Kidney epithelial cell (primary cell): ENCODE measurements at regions not wholly inside any gene's neighbourhood (a gene's known extent, or its start where the extent isn't known, plus 50 kb on each side); places are given as distances from the start of the nearest gene placed in this dataset.

ENCODE experiments used
- DNase-seq: peaks from one replicate; pipeline ENCODE4 v3.0.0-alpha.2; 2010; ENCODE audit warnings: low read depth
- H3K27me3 ChIP-seq: 2 replicates; pipeline ENCODE4 v1.6.0; 2011; ENCODE audit warnings: low read length; ENCODE audit not compliant: control insufficient read depth, insufficient read depth
- H3K36me3 ChIP-seq: 2 replicates; pipeline ENCODE4 v1.5.1; 2011; ENCODE audit warnings: low read length; ENCODE audit not compliant: control insufficient read depth, insufficient read depth
- H3K4me3 ChIP-seq: 2 replicates; pipeline ENCODE4 v1.5.1; 2011; ENCODE audit warnings: low read depth, mild to moderate bottlenecking, control low read depth, low read length
- TF ChIP-seq, protein P1 (sequence below): IDR thresholded peaks from 2 replicates; pipeline ENCODE4 v1.5.1; 2011; ENCODE audit warnings: mild to moderate bottlenecking, moderate library complexity, low read length, control low read depth, inconsistent platforms; ENCODE audit not compliant: insufficient read depth, poor library complexity, severe bottlenecking

DNA sequence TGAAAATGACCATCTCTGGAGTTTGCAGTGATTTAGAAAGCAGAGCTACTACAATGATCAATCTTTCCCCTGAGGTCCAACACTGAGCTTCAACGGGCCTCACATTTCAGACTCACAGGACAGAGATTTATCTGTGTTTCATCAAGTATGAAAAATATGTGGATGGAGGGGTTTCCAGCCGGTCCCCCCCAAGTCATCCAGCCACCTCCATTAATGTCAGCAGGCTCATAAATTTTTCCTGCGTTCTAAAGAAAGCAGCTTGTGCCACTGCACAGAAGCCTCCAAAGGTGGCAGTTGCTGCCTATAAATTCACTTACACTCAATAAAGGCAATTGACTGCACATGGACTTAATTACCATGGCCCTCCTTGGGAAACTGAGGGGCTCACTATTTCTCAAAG, 117.4 kb upstream of the ACKR3 start:
- no peak overlapping the region for H3K4me3 ChIP-seq
- DNase-seq: no peak
- TF ChIP-seq, protein P1, sequence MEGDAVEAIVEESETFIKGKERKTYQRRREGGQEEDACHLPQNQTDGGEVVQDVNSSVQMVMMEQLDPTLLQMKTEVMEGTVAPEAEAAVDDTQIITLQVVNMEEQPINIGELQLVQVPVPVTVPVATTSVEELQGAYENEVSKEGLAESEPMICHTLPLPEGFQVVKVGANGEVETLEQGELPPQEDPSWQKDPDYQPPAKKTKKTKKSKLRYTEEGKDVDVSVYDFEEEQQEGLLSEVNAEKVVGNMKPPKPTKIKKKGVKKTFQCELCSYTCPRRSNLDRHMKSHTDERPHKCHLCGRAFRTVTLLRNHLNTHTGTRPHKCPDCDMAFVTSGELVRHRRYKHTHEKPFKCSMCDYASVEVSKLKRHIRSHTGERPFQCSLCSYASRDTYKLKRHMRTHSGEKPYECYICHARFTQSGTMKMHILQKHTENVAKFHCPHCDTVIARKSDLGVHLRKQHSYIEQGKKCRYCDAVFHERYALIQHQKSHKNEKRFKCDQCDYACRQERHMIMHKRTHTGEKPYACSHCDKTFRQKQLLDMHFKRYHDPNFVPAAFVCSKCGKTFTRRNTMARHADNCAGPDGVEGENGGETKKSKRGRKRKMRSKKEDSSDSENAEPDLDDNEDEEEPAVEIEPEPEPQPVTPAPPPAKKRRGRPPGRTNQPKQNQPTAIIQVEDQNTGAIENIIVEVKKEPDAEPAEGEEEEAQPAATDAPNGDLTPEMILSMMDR: no peak
- no peaks in the 10 kb centered on the region for H3K27me3 ChIP-seq
- no peaks in the 10 kb centered on the region for H3K36me3 ChIP-seq

DNA sequence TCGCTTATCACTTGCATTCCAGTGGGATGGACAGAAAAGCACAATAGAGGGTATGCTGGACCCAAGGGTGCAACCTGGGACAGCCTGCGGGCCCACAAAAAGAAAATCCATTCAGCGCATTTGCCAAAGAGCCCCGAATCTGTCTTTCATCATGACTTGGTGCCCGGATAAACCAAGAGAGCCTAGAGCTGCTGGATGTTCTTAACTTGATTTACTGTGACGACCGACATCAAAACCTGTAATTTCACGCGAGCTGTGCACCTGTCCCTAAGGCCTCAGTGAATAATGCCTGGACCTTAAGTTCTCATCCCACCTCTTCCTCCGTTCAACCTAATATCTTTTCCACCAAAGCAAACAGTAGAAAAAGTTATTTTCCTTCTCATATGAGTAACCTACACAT, 115.5 kb upstream of the ACKR3 start:
- H3K4me3 ChIP-seq: no peak overlapping the region
- TF ChIP-seq, protein P1: no peak
- H3K27me3 ChIP-seq: no peaks in the 10 kb centered on the region
- no peaks in the 10 kb centered on the region for H3K36me3 ChIP-seq
- no peak for DNase-seq

DNA sequence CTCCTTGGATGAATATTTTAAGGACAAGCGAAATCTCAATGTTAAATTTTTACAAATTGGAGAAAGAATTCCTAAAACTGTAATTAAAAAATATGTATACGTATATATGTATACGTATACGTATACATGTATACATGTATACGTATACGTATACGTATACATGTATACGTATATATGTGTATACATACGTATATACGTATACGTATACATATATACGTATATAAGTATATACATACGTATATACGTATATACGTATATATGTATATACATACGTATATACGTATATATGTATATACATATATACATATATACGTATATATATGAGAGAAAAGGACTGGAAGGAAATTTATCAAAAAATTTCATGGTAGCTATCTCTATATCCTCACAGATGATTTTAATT, 110.2 kb upstream of the ACKR3 start:
- H3K27me3 ChIP-seq: no peaks in the 10 kb centered on the region
- no peak for DNase-seq
- no peaks in the 10 kb centered on the region for H3K36me3 ChIP-seq
- H3K4me3 ChIP-seq: no peak overlapping the region
- TF ChIP-seq, protein P1: no peak

DNA sequence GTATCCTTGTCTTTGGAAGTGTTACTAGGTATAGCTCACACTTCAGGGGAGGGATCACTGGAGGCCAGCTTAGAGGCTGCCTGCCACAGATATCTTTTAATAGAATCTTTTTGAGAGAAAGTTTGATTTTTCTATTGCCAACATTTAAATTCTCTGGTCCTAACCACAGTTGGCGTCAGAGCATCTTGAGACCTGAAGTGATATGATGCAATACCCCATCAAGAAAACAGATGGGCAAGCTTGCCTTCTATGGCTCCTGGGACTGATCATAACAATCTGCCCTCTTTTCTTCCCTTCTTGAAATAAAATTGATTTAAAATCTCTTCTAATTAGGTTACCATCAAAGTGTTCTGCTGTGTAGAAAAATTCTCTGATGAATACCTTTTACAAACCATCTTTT, 105.5 kb upstream of the ACKR3 start:
- Histone ChIP-seq H3K27me3 (no peaks in the 10 kb centered on the region), H3K4me3 (no peak overlapping the region), H3K36me3 (no peaks in the 10 kb centered on the region)
- TF ChIP-seq, protein P1: no peak
- DNase-seq: no peak

DNA sequence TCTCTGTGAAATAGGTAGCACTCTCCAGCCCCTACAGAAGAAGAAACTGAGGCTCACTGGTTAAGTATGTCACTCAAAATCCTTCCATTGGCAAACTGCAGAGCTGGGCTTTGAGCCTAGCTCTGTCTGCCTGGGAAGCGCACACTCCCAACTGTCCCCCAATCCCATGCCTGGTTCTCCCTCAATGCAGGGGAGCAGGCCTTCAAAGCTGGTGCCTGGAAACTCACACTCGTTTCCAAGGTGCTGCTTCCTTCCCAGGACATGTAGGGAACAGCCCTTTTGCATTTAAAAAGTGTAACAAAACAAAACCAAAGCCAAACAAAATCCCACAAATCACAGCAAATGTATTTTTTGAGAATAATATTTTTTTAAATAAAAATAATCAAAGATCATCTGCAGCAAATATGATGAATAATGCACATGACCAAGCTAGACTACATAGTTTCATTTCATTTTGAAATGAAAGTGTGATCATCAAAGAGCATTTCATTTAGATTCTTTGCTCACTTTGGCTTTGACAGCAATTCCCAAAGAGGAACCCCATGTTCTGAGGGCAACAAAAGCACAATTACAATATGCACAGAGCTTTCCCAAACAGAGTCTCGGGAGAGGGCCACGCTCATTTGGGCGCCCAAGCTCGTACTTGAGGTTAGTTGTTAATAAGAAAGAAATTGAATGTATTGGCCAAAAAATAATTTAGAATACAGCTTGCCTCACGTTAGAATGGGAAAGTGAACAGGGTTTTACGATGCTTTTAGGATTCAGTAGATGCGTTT, 96.7 kb upstream of the ACKR3 start:
- DNase-seq: no peak
- no peaks in the 10 kb centered on the region for H3K36me3 ChIP-seq
- TF ChIP-seq, protein P1: no peak
- H3K4me3 ChIP-seq: no peak overlapping the region
- no peaks in the 10 kb centered on the region for H3K27me3 ChIP-seq

DNA sequence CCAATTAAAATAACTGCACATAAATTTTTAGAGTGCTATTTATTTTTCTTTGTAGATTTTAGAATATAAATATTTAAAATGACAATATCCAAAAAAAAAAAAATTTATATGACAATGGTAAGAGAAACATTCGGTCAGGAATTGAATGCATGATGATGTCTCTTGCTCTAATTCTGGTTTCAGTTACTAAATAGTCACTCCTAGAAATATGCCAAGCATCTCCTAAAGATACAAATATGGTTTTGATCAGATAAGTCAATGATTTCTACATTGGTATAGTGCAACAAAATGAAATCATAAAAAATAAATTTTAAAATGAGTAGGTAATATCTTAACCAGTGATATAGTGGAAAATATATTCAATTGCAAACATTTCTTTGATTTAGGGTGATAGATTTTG, 95.9 kb upstream of the ACKR3 start:
- Histone ChIP-seq H3K4me3 (no peak overlapping the region), H3K36me3 (no peaks in the 10 kb centered on the region), H3K27me3 (no peaks in the 10 kb centered on the region)
- no peak for DNase-seq
- TF ChIP-seq, protein P1: no peak
